ENCODE measurements at regions not wholly inside any gene's neighbourhood (a gene's known extent, or its start where the extent isn't known, plus 50 kb on each side); places are given as distances from the start of the nearest gene placed in this dataset.

DNA sequence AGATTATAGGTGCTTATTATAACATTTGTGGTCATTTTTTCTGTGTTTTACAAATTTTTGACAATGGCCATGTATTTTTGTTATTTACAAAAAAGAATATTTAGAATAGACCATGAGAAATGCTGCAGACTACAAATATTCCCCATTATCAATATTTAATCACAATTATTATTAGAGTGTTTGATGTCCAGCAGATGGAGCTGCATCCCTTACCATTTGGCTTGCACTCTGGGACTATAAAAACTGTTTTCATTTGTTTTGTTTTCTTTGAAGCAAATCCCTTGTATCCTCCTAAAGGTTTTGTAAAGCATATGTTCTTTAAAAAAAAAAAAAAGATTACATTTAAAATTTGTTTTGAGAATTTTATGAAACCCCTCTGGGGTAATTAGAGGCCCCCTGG lies 85.6 kb upstream of the CXorf66 start:
- TF ChIP-seq ZNF530 (tag by site-specific recombination; IDR thresholded peaks at IDR 0.05; ENCODE audit: low read depth) (no peak), ZNF24 (tag by site-specific recombination; IDR thresholded peaks at IDR 0.05) (no peak), ZNF174 (tag by site-specific recombination; IDR thresholded peaks at IDR 0.05) (no peak), ZNF561 (tag by site-specific recombination; IDR thresholded peaks at IDR 0.05; ENCODE audit: borderline replicate concordance) (no peak)
- TF ChIP-seq, protein P1, sequence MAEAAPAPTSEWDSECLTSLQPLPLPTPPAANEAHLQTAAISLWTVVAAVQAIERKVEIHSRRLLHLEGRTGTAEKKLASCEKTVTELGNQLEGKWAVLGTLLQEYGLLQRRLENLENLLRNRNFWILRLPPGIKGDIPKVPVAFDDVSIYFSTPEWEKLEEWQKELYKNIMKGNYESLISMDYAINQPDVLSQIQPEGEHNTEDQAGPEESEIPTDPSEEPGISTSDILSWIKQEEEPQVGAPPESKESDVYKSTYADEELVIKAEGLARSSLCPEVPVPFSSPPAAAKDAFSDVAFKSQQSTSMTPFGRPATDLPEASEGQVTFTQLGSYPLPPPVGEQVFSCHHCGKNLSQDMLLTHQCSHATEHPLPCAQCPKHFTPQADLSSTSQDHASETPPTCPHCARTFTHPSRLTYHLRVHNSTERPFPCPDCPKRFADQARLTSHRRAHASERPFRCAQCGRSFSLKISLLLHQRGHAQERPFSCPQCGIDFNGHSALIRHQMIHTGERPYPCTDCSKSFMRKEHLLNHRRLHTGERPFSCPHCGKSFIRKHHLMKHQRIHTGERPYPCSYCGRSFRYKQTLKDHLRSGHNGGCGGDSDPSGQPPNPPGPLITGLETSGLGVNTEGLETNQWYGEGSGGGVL (tag by site-specific recombination; IDR thresholded peaks at IDR 0.05) = no peak
- TF ChIP-seq, protein P2, sequence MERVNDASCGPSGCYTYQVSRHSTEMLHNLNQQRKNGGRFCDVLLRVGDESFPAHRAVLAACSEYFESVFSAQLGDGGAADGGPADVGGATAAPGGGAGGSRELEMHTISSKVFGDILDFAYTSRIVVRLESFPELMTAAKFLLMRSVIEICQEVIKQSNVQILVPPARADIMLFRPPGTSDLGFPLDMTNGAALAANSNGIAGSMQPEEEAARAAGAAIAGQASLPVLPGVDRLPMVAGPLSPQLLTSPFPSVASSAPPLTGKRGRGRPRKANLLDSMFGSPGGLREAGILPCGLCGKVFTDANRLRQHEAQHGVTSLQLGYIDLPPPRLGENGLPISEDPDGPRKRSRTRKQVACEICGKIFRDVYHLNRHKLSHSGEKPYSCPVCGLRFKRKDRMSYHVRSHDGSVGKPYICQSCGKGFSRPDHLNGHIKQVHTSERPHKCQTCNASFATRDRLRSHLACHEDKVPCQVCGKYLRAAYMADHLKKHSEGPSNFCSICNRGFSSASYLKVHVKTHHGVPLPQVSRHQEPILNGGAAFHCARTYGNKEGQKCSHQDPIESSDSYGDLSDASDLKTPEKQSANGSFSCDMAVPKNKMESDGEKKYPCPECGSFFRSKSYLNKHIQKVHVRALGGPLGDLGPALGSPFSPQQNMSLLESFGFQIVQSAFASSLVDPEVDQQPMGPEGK (tag by site-specific recombination; IDR thresholded peaks at IDR 0.05) = no peak
- TF ChIP-seq, protein P3, sequence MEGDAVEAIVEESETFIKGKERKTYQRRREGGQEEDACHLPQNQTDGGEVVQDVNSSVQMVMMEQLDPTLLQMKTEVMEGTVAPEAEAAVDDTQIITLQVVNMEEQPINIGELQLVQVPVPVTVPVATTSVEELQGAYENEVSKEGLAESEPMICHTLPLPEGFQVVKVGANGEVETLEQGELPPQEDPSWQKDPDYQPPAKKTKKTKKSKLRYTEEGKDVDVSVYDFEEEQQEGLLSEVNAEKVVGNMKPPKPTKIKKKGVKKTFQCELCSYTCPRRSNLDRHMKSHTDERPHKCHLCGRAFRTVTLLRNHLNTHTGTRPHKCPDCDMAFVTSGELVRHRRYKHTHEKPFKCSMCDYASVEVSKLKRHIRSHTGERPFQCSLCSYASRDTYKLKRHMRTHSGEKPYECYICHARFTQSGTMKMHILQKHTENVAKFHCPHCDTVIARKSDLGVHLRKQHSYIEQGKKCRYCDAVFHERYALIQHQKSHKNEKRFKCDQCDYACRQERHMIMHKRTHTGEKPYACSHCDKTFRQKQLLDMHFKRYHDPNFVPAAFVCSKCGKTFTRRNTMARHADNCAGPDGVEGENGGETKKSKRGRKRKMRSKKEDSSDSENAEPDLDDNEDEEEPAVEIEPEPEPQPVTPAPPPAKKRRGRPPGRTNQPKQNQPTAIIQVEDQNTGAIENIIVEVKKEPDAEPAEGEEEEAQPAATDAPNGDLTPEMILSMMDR (tag by site-specific recombination; IDR thresholded peaks at IDR 0.05) = no peak

All from HEK293 (cell line).